T1000 (cell line): ENCODE measurements at regions not wholly inside any gene's neighbourhood (a gene's known extent, or its start where the extent isn't known, plus 50 kb on each side); places are given as distances from the start of the nearest gene placed in this dataset.
"Not testable (repeated sequence)": the region's sequence is repeated elsewhere in the genome, so short reads cannot be mapped to it uniquely, and the experiment has no call there.

Source experiments
- DNase-seq: peaks from one replicate; lab custom pipeline; 2025; ENCODE audit warnings: mixed read lengths; lab: John Stamatoyannopoulos, UW

DNA sequence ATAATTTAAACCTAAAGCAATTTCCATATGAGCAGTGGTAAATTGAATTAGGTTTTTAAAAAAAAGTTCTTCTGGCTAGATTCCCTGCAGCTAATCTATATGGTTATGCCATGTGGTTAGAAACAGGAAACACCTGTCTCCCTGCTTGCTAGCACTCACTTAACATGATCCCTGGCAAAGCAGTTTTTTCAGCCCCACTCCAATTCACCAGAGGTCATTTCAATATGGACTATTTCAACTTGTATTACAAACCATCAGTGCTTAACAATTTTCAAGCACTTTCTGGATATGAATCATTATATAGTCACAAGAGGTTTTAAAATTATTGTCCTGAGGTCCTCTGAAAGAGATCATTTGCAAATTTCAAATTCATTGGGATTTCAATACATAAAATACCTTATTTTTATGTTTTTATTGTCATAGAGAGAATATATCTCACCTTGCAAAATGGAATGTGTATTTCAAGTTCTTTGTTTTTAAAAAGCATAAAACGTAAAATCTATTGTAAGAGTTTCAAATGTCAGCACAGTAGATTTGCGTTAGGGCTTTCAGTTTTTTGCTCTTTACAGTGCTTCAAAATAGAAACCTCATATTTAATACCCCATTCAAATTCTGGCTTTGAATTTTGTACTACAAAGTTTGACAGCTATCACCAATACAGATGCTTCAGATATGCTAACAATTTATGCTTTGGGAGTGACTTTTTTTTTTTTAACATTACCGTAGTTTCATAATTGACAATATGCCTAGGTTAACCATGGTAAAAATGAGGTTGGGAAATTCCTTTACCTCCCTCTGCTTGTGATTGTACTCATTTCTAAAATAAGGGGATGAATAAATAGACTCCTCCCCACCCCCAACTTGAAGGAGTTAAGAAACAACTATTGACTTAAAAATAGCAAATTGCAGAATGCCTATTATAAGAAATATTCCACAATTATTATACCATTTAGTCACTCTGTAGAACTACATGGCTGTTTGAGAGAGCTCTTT is 117.5 kb upstream of the HGF start:
- no peak for DNase-seq

DNA sequence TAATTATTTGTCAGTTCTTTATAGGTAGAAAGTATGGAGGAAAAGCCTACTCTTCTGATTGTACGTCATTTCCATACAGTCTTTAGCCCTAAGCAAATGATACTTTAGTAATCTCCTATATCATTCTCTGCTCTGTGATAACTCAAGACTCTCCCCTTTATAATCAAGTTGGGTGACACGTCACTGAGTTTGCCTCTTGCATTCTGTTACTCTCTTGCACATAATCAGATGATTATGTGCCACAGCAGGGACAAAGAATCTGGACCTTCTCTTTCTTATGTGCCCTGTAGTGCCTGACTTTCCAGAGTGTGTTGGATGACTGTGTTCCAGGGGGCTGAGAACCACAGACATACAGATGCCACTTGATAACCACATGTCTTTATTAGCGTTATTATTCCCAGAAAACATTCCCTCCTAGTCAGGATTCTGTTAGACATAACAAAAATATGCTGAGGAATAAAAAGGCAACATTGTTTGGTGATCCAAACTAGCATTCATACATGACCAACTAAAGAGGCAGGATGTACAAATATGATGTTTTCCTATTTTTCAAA is 116.4 kb upstream of the HGF start:
- DNase-seq: no peak

DNA sequence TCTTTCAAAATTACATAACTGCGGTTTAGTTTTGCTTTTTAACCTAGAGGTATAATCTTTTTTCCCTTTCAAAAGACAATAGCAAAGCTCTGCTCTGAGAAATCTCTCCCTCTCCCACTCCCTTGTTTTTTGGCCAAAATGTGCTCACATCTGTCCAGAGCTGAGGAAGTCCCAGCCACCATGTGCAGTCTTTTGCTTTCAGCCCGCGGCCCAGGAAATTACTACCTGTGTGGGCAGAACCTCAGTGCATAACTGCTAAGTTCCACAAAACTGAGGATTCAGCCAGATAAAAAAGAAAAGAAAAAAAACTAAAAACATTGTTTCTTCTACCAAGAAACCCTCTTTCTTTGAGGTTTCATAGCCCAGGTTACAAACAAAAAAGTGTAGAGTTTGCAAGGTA is 115.0 kb upstream of the HGF start:
- DNase-seq: no peak

DNA sequence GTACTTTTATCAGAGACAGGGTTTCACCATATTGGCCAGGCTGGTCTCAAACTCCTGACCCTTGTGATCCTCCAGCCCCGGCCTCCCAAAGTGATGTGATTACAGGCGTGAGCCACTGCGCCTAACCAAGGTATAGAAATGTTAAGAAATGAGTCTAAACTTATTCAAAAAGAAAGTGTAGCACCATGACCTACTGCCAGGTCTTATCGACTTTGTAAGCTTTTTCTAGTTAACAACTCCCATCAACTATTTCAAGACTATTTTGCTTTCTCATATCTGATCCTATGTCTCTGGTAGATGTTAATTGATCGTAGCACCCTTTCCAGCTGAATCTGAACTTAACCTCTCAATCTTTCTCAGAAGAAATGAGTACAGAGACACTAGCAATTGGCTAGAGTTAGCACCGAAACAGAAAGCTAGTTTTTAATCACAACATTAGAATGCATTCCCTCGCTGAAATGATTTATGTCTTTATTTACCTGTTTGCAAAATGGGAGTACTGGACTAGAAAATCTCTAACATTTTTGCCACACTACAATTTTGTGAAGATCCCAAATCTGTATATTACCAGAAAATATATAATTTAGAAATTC is 114.0 kb upstream of the HGF start:
- no peak for DNase-seq

DNA sequence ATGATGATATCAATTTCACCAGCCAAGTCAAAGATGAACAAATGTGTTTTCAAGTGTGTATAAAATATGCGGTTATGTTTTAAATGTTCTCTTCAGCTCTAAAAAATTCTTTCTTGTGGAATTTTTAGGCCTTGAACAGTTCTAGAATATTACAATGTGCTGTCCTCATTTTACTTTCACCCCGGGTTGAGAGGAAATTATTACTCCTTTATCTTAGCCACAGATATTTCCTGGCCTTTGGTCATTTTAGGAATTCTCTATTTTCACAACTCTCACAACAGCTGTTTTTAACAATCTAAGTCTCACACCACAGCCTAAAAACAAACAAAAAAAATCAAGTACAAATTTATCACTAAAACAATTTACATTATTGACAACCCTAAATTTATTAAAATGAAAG is 112.2 kb upstream of the HGF start:
- no peak for DNase-seq

DNA sequence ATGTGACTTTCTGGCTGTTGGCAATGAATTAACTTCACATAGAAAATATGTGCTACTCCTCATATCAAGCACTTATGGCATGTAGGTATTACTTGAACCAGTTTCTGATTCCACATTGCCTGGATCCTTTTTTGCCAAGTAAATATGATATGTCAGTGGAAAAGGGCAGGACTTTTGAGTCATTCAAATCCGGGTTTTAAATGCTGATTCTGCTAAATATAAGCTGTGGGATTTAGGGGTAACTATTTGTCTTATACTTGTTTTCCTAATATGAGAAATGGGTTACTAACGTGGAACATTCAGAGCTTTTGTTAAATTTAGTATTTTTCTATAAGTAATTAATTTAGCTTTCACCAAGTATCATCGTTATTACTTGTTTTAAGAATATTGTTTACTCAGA is 108.0 kb upstream of the HGF start:
- no peak for DNase-seq

DNA sequence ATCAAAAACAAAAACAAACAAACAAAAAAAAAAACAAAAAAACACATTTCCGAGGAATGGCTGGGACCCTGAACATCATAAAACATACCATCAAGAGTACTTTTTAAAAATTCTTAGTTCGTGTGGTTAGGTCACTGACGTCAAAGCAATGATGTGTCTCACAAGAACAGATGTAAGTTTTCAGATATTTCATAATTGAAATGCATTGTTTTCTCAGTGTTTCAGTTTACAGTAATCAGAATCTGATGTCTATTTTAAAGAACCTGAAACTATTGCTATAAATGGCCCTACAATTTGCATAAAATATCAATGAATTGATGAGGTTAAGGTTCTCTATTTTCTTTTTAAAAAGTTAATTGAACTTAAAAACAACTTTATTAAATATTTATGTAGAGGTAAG is 103.7 kb upstream of the HGF start:
- no peak for DNase-seq

DNA sequence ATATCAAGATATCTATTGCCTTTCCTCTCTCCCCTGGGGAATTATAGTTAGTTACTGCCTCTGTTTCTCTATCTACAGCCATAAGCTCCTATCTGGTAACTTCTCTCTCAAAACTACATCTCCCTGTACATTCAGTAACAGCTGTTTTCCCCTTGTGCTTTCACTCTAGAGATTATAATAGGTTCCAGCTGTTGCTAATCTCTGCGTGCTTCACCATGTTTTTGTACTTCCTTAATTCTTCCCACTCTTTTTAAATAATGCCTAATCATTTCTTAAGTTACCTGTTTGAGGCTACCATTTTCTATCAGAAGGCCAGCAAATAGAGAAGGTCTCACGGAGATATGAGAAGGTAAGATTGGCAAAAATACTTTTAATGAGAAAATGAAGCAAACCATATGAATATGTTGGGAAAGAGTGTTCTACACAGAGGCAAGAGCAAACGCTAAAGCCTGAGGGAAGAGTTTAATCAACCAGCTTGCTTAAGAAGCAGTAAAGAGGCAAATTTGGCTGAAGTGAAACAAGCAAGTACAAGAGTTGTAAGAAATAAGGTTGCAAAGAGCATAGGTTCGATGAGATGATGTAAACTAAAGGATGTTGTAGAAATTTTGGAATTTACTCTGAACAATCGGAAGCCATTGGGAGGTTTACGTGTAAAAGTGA is 101.9 kb upstream of the HGF start:
- no peak for DNase-seq

DNA sequence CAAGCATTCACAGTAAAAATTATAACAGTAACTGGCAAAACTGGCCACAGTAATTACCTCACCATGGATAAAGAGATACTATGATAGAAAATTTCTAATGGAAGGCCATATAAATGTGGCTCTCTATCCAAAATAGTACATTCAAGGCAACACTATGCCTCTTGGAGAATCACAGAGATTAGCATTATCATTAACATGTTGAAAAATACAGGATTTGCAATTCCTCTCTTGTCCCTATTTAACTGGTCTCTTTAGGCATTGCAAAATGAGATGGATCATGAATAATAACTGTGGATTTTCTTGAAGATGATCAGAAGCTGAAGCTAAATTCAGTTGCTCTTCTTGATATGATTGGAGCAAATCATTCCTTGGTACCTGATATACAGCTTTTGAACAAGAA is 100.8 kb upstream of the HGF start:
- DNase-seq: no peak

DNA sequence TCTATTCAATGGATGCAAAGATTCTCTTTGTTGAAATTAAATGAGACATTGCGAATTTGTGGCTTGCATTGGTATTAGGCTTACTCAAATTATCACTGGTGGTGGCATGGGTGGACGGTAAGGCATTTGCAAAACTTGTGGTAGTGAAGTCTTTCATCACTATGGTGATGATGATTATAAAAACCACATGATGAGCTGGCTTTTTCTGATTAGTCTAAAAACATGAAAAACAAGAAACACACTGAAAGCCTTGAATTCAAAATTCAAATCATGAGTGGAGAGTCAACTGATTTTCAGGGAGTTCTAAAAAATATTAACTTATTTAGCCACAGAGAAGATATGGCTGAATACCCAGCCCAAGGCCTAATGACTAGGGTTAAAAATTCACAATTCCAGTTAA is 99.8 kb upstream of the HGF start:
- no peak for DNase-seq

DNA sequence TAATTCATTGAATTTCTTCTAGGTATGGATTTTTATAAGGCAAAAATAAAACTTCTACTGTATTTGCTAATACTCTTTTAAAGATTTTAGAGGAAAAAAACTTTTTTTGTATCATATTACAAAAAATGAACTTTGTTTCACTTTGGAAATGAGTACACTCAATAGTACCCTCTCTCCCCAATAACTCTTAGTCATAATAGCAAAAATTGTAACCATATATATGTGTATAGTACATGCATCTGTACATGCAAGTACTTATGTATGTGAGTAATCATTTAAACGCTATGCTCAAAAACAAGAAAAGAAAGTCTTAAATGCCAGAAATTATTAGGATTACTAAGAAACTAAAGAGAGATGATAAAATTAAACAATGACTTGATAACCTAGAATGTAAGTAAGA is 95.9 kb upstream of the HGF start:
- DNase-seq: no peak

DNA sequence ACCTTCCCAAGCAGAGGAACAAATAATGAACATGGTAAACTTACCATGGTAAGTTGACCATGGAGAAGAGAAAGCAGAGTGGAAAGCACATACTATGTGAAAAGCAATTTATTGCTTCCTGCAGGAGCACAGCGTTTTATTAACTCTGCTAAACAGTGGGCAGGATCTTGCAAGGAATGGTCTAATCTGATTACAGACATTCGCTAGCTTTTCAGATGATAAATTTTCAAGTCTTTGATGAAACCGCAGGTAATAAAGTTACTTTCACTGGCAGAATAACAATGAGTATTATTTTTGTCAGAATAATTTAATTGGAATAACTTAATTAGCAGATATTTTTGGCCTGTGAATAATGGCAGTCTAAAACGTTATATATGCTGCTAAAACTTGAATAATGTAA is 89.6 kb upstream of the HGF start:
- no peak for DNase-seq

DNA sequence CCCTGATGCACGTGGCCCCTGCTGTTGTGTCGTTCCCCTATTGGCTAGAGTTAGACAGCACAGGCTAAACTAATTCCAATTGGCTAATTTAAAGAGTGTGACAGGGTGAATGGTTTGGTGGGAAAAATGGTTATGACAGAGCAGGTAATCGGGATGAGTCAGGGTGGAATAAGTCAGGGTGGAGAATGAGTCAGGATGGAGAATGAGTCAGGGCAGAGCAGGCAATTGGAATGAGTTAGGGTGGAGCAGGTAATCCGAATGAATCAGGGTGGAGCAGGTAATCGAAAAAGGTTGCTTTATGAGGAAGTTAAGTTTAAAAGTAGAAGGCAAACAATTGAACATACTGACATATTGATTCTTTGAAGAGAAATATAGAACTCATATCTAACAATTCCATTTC is 89.0 kb upstream of the HGF start:
- peak; percentile 6 for DNase-seq

DNA sequence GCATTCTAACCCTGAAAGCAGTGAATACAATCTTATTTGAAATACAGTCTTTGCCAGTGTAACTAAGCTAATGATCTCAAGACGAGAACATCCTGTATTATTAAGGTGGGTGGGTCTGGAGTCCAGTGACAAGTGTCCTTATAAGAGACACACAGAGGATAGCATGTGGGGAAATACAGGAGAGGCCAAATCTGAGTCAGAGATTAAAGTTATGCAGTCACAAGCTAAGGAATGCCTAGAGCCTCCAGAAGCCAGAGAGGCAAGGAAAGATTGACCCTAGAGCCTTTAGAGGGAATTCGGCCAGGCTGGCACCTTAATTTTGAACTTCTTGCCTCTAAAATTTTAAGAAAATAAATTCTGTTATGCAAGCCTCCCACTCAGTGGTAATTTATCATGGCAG is 87.5 kb upstream of the HGF start:
- DNase-seq: no peak

DNA sequence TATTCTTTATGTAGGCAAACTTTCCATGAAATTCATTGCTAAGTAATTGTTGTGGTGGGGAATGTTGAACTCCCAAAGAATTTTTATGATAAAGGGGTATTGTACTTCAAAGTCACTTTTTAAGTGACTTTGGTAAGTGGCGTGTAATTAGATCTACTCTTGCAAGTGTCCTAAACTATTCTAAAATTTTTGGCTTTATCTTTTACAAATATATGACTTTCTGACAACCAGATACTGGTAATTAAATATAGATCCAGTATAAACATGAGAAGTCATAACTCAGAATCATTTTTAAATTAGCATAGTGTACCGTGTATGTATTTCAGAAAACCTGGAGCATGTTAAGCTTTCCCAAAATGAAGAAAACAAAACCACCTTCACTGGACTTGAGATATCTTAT is 84.7 kb upstream of the HGF start:
- no peak for DNase-seq

DNA sequence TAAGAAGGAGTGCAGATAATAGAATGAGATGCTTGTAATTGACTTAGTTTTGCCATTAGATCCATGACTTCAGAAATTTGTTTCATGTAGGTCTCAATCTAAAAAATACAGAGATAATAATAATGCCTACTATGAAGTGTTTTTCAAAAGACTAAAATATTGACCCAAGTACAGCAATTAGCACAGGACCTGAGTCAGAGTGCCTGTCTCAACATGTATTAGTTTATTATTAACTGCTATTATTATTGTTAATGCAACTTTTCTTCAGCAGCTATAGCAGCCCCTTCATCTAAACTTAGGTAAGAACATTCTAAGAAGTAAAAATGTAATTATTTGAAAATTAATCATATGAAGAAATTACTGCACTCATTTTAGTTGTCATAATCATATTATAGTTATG is 82.9 kb upstream of the HGF start:
- no peak for DNase-seq

DNA sequence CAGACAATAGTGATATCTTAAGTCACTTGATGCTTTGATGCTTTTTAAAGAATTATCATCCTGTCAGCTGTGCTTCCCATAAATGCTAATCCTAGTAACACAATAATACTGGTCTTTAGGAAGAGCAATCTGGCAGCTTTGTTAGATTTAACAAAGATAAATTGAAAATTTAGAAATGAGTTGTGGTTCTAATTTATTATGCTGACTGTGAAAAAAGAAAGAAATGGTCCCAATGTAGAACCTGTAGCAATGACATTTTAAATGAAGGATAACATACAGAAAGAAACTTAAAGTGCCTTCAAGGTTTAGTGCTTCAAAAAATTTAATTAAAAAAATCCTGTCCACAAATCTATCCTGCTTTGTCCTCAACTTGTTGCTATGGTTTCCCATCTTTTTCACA is 81.6 kb upstream of the HGF start:
- no peak for DNase-seq

DNA sequence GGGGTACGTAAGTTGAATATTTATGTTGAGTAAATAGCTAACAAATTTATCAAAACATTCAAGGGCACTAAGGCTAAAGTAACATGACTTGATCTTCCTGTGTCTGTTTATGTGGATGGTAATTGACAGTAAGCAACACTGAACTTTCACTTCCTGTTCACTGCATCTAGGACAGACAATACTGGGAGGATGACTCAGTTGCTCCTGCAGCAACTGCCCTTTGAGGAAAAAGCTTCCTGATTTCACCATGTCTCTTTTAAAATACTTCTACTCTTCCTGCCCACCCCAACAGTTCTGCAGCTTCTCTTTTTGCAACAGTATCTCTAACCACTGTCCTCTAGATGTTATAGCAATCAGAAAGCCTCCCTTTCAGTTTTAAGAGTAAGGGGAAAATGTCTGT is 76.6 kb upstream of the HGF start:
- DNase-seq: no peak

DNA sequence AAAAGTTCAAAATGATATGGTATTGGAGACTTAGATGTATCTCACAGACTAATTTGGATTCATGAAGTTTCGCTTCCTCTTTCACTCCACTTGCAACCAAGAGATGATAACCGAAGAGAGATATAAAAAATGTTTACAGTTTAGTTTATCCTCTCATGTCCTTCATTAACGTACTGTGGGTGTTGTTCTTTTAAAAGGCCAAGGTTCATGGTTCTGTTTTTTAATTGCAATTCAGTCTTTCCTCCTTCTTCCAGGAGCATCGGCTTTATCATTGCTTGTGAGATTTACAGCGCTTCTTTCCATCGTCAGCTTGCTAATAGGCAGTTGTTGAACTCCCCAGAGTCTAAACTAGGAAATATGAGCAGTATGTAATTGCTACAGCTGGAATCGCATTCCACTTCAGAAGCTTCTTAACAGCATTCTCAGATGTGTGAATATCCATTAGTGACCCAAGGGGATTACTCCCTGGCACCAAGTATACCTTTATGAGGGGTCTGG is 75.9 kb upstream of the HGF start:
- no peak for DNase-seq

DNA sequence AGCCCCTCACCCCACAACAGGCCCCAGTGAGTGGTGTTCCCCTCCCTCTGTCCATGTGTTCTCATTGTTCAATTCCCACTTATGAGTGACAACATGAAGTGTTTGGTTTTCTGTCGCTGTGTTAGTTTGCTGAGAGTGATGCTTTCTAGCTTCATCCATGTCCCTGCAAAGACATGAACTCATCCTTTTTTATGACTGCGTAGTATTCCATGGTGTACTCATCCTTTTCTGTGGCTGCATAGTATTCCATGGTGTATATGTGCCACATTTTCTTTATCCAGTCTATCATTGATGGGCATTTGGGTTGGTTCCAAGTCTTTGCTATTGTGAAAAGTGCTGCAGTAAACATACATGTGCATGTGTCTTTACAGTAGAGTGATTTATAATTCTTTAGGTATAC is 73.8 kb upstream of the HGF start:
- DNase-seq: not testable (repeated sequence)

DNA sequence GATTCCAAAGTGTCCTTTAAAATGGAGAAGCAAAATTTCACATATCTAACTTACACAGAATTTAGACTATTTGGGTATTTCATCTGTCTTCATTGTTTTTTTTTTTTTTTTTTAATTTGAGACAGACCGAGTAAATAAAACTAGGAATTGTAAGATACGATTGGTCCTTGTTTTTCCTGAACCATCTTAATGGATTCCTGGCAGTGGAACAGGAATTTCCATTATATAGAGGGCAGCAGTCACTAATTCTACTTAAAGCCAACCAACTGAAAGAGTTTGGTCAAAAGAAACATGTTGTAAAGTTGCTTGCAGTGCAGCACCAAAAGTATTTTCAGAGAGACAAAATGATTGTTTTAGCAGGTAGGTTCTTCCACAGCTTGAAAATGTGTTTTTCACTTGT is 72.5 kb upstream of the HGF start:
- DNase-seq: no peak

DNA sequence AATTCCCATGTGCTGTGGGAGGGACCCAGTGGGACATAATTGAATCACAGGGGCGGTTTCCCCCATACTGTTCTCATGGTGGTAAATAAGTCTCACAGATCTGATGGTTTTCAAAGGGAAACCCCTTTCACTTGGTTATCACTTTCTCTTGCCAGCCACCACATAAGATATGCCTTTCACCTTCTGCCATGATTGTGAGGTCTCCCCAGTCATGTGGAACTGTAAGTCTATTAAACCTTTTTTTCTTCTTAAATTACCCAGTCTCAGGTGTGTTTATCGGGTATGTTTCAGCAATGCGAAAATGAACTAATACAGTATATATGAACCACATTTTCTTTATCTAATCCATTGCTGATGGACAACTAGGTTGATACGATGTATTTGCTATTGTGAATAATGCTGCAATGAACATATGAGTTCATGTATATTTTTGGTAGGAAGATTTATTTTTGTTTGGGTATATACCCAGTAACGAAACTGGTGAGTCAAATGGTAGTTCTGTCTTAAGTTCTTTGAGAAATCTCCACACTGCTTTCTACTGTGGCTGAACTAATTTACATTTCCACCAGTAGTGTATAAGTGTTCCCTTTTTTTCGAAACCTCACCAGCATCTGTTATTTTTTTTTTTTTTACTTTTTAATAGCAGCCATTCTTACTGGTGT is 70.0 kb upstream of the HGF start:
- DNase-seq: no peak
